BLaER1 (cell line): ENCODE measurements at regions not wholly inside any gene's neighbourhood (a gene's known extent, or its start where the extent isn't known, plus 50 kb on each side); places are given as distances from the start of the nearest gene placed in this dataset.
"Not testable (repeated sequence)": the region's sequence is repeated elsewhere in the genome, so short reads cannot be mapped to it uniquely, and the experiment has no call there.

Source experiments
- H3K27ac ChIP-seq: shearing (Covaris generic); formaldehyde crosslinking; 2 replicates; pipeline ENCODE4 v1.8.1; 2022
- H3K27me3 ChIP-seq: shearing (Covaris generic); formaldehyde crosslinking; 2 replicates; pipeline ENCODE4 v1.8.1; 2022
- H3K36me3 ChIP-seq: shearing (Covaris generic); formaldehyde crosslinking; 2 replicates; pipeline ENCODE4 v1.8.1; 2022
- H3K4me1 ChIP-seq: shearing (Covaris generic); formaldehyde crosslinking; 2 replicates; pipeline ENCODE4 v1.8.1; 2022
- H3K4me2 ChIP-seq: shearing (Covaris generic); formaldehyde crosslinking; 2 replicates; pipeline ENCODE4 v1.8.1; 2022
- H3K4me3 ChIP-seq: shearing (Covaris generic); formaldehyde crosslinking; 2 replicates; pipeline ENCODE4 v1.8.1; 2022
- H3K9ac ChIP-seq: shearing (Covaris generic); formaldehyde crosslinking; 2 replicates; pipeline ENCODE4 v1.8.1; 2022
- H3K9me3 ChIP-seq: shearing (Covaris generic); formaldehyde crosslinking; 2 replicates; pipeline ENCODE4 v1.8.1; 2022
- H4K20me1 ChIP-seq: shearing (Covaris generic); formaldehyde crosslinking; 2 replicates; pipeline ENCODE4 v1.8.1; 2022
- Cebpa-rat ChIP-seq: shearing (Covaris generic); IDR thresholded peaks from 2 replicates; pipeline ENCODE4 v1.8.1; 2022

GRCh38 chr11:114801773-114802172 lies 123.4 kb downstream of the NXPE2 start:
- H3K4me1 ChIP-seq: peaks cover 25% of the 10 kb centered on the region
- no peak for TF ChIP-seq Cebpa-rat
- H3K27me3 ChIP-seq: no peaks in the 10 kb centered on the region
- no peak overlapping the region for H3K4me3 ChIP-seq
- no peak overlapping the region for H3K9ac ChIP-seq
- no peak overlapping the region for H3K27ac ChIP-seq
- H3K36me3 ChIP-seq: no peaks in the 10 kb centered on the region
- H3K4me2 ChIP-seq: no peak overlapping the region
- no peaks in the 10 kb centered on the region for H3K9me3 ChIP-seq
- H4K20me1 ChIP-seq: no peaks in the 10 kb centered on the region

- H3K4me1 ChIP-seq: peaks cover 25% of the 10 kb centered on the region
- H4K20me1 ChIP-seq: no peaks in the 10 kb centered on the region
- no peak for TF ChIP-seq Cebpa-rat
- no peak overlapping the region for H3K4me3 ChIP-seq
- no peak overlapping the region for H3K27ac ChIP-seq
- H3K27me3 ChIP-seq: no peaks in the 10 kb centered on the region
- H3K36me3 ChIP-seq: no peaks in the 10 kb centered on the region
- H3K9me3 ChIP-seq: no peaks in the 10 kb centered on the region
- H3K4me2 ChIP-seq: 0 out of 2 replicates have a peak overlapping the region, but pooled peaks have one; percentile 4
- H3K9ac ChIP-seq: no peak overlapping the region
Measured at GRCh38 chr11:114802878-114803277, 124.6 kb downstream of the NXPE2 start.

- H3K9me3 ChIP-seq, H3K27ac ChIP-seq, H3K4me3 ChIP-seq, H3K4me2 ChIP-seq, H3K27me3 ChIP-seq, H3K4me1 ChIP-seq, H4K20me1 ChIP-seq, H3K36me3 ChIP-seq, H3K9ac ChIP-seq: not testable (repeated sequence)
Measured at GRCh38 chr11:114805431-114805830, 127.1 kb downstream of the NXPE2 start.

- Histone ChIP-seq H3K9ac (no peak overlapping the region), H3K9me3 (no peaks in the 10 kb centered on the region), H3K4me1 (no peaks in the 10 kb centered on the region), H3K27me3 (peaks cover under 1% of the 10 kb centered on the region; the same call in 1 of the 2 replicates), H4K20me1 (no peaks in the 10 kb centered on the region), H3K4me3 (no peak overlapping the region), H3K27ac (no peak overlapping the region), H3K4me2 (no peak overlapping the region), H3K36me3 (no peaks in the 10 kb centered on the region)
- TF ChIP-seq Cebpa-rat: no peak
Measured at GRCh38 chr11:114811971-114812370, 133.6 kb downstream of the NXPE2 start.

GRCh38 chr11:114812733-114813132 lies 134.4 kb downstream of the NXPE2 start:
- H4K20me1 ChIP-seq: no peaks in the 10 kb centered on the region
- no peak overlapping the region for H3K9ac ChIP-seq
- H3K27me3 ChIP-seq: peaks cover 7% of the 10 kb centered on the region; the same call in 1 of the 2 replicates
- no peaks in the 10 kb centered on the region for H3K4me1 ChIP-seq
- H3K27ac ChIP-seq: no peak overlapping the region
- no peak overlapping the region for H3K4me3 ChIP-seq
- H3K9me3 ChIP-seq: no peaks in the 10 kb centered on the region
- TF ChIP-seq Cebpa-rat: no peak
- H3K4me2 ChIP-seq: no peak overlapping the region
- H3K36me3 ChIP-seq: no peaks in the 10 kb centered on the region

GRCh38 chr11:114813189-114813718 lies 134.9 kb downstream of the NXPE2 start:
- Histone ChIP-seq H3K9ac (no peak overlapping the region), H3K4me2 (no peak overlapping the region), H3K27ac (no peak overlapping the region), H3K4me3 (no peak overlapping the region), H4K20me1 (no peaks in the 10 kb centered on the region), H3K9me3 (no peaks in the 10 kb centered on the region), H3K36me3 (no peaks in the 10 kb centered on the region), H3K4me1 (no peaks in the 10 kb centered on the region), H3K27me3 (peaks cover 12% of the 10 kb centered on the region; the same call in 1 of the 2 replicates)
- TF ChIP-seq Cebpa-rat: no peak

- H3K27ac ChIP-seq: no peak overlapping the region
- peaks cover 12% of the 10 kb centered on the region; the same call in 1 of the 2 replicates for H3K27me3 ChIP-seq
- H3K4me3 ChIP-seq: no peak overlapping the region
- H4K20me1 ChIP-seq: no peaks in the 10 kb centered on the region
- no peak for TF ChIP-seq Cebpa-rat
- no peak overlapping the region for H3K4me2 ChIP-seq
- no peaks in the 10 kb centered on the region for H3K9me3 ChIP-seq
- no peak overlapping the region for H3K9ac ChIP-seq
- H3K36me3 ChIP-seq: no peaks in the 10 kb centered on the region
- H3K4me1 ChIP-seq: no peaks in the 10 kb centered on the region
Measured at GRCh38 chr11:114815176-114815575, 136.8 kb downstream of the NXPE2 start.

- Histone ChIP-seq H3K4me1 (no peaks in the 10 kb centered on the region), H4K20me1 (no peaks in the 10 kb centered on the region), H3K9ac (no peak overlapping the region), H3K9me3 (no peaks in the 10 kb centered on the region), H3K4me2 (no peak overlapping the region), H3K4me3 (no peak overlapping the region), H3K27me3 (peaks cover 12% of the 10 kb centered on the region; the same call in 1 of the 2 replicates), H3K27ac (no peak overlapping the region), H3K36me3 (no peaks in the 10 kb centered on the region)
- no peak for TF ChIP-seq Cebpa-rat
Measured at GRCh38 chr11:114815761-114816160, 137.4 kb downstream of the NXPE2 start.

- no peak overlapping the region for H3K27ac ChIP-seq
- H3K4me3 ChIP-seq: no peak overlapping the region
- H3K4me2 ChIP-seq: no peak overlapping the region
- H4K20me1 ChIP-seq: no peaks in the 10 kb centered on the region
- H3K9ac ChIP-seq: no peak overlapping the region
- TF ChIP-seq Cebpa-rat: no peak
- H3K9me3 ChIP-seq: no peaks in the 10 kb centered on the region
- H3K36me3 ChIP-seq: no peaks in the 10 kb centered on the region
- H3K27me3 ChIP-seq: peaks cover 12% of the 10 kb centered on the region; the same call in 1 of the 2 replicates
- H3K4me1 ChIP-seq: no peaks in the 10 kb centered on the region
Measured at GRCh38 chr11:114816791-114817190, 138.5 kb downstream of the NXPE2 start.

GRCh38 chr11:114818382-114818781 lies 140.1 kb downstream of the NXPE2 start:
- Histone ChIP-seq H3K36me3 (no peaks in the 10 kb centered on the region), H4K20me1 (no peaks in the 10 kb centered on the region), H3K9me3 (no peaks in the 10 kb centered on the region), H3K4me2 (no peak overlapping the region), H3K4me1 (no peaks in the 10 kb centered on the region), H3K27me3 (peaks cover 12% of the 10 kb centered on the region; the same call in 1 of the 2 replicates), H3K9ac (no peak overlapping the region), H3K4me3 (no peak overlapping the region), H3K27ac (no peak overlapping the region)
- TF ChIP-seq Cebpa-rat: no peak

- H3K36me3 ChIP-seq: no peaks in the 10 kb centered on the region
- no peaks in the 10 kb centered on the region for H3K4me1 ChIP-seq
- H3K4me2 ChIP-seq: no peak overlapping the region
- no peak overlapping the region for H3K9ac ChIP-seq
- no peaks in the 10 kb centered on the region for H3K9me3 ChIP-seq
- no peaks in the 10 kb centered on the region for H4K20me1 ChIP-seq
- peaks cover 12% of the 10 kb centered on the region; the same call in 1 of the 2 replicates for H3K27me3 ChIP-seq
- H3K27ac ChIP-seq: no peak overlapping the region
- H3K4me3 ChIP-seq: no peak overlapping the region
- no peak for TF ChIP-seq Cebpa-rat
Measured at GRCh38 chr11:114819028-114819427, 140.7 kb downstream of the NXPE2 start.
